ENCODE measurements at regions not wholly inside any gene's neighbourhood (a gene's known extent, or its start where the extent isn't known, plus 50 kb on each side); places are given as distances from the start of the nearest gene placed in this dataset.
"Not testable (repeated sequence)": the region's sequence is repeated elsewhere in the genome, so short reads cannot be mapped to it uniquely, and the experiment has no call there.

DNA sequence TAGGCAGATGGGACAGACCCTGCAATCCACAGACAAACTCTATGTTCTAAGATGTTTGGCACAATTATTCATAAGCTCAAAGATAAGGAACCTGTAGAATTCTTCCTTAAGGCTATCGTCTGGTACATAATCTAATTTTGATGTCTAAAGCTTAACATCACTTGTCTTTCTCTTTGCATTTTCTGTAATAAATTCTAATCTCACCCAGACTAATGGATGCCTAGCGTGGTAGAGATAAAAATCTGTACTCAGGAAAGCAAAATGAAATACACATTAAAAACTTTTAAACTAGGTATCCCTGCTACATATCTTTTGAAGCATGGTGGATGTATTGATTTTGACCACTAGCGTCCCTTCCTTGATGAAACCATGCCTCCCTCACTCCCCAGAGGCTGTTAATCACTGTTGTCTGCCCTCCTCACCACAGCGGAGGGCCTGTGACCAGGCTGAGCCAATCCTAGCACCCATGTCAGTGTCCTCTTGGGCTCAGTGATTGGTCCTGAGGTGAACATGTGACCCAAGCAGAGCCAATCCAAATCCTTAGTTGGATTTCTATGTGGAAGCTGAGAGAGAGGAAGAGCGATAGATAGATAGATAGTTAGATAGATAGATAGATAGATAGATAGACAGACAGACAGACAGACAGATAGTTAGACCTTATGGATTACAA is 82.2 kb upstream of the GRK3 start:
- ATAC-seq = no peak
- no peak for DNase-seq (ENCODE audit: low spot score)

DNA sequence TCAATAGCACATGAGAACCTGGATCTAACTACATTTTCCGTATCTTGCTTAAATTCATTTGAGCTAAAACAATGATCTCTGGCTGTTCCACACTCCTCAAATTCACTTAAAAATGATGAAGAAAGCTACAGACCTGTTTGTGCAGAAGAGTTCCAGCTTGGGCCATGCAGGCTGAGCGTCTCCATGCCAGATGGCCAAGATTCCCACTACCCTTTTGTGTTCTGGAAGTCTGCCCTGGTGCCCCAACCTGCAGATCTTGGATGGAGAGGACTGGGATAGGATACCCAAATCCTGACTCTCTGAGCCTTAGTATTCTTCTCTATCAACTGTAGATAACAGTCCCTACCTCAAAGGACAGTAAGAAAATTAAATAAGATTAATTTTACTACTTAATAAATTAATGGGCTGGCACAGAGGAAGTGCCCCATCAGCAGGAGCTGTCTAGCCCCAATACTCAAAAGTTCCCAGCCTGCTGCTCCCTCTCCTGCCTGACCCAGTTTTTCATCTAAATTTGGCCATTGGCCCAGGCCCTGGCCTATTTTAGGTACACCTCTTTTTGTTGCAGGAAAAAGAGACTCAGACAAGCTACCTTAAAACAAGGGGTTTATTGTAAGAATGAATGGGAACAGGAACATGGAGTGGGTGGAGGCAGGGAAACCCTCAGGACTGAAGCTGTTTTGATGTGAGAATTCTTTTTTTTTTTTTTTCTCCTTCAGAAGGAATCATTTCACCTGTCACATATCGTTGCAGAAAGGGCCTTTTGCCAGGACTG is 81.4 kb upstream of the GRK3 start:
- DNase-seq (ENCODE audit: low spot score) (peak; percentile 52), ATAC-seq (peak; percentile 86)

DNA sequence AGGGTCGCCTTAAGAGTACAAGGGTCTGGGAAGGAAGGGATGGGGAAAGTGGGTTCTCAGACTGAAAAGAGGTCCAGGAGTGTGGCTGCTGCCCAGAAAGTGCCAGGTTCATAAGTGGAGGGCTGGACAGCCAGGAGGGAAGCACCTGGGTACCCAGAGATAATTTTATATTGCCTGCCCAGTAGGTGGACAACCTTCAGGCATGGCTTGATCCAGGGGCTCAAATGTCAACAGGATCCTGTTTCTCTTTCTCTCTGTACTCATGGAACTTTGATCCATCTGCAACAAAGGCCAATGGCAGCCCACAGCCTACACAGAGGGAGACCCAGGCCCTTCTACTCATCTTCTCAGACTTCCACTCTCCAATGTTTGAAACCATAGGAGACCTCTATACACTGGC is 80.5 kb upstream of the GRK3 start:
- DNase-seq (ENCODE audit: low spot score) (no peak), ATAC-seq (no peak)

DNA sequence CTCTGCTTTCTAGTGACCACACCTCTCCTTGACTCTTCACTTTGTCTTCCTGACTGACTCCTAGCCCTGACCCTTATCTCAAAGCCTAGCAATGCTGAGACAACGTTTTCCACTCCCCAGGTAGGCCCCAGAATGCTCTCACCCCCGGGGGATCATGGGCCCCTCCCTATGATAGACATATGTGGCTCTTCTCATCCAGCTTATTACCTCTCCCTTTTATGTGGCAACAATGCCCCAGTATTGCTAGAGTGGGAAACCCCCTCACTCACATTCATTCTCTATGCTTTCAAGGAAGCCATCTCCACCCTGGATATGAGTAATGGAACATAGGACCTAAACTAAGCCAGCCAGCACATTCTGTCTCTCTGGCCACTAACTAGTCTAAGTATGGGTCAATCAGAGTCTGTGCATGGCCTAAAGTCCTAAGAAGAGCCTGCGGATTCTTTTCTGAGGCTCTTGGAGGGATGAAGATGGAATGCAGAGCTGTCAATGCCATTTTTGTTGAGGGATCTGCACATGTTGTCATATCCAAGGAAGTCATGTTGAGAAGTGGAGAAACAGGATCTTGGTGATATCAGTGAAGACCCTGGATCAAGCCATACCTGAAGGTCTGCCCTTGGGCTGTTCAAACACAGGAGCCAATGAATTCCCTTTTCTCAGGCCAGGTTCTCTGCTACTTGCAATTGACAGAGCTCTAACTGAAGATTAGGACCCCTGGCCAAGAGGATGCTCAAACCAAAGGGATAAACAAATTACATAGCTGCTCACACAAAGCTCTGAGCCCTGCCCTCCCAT is 79.8 kb upstream of the GRK3 start:
- ATAC-seq = no peak
- no peak for DNase-seq (ENCODE audit: low spot score)

DNA sequence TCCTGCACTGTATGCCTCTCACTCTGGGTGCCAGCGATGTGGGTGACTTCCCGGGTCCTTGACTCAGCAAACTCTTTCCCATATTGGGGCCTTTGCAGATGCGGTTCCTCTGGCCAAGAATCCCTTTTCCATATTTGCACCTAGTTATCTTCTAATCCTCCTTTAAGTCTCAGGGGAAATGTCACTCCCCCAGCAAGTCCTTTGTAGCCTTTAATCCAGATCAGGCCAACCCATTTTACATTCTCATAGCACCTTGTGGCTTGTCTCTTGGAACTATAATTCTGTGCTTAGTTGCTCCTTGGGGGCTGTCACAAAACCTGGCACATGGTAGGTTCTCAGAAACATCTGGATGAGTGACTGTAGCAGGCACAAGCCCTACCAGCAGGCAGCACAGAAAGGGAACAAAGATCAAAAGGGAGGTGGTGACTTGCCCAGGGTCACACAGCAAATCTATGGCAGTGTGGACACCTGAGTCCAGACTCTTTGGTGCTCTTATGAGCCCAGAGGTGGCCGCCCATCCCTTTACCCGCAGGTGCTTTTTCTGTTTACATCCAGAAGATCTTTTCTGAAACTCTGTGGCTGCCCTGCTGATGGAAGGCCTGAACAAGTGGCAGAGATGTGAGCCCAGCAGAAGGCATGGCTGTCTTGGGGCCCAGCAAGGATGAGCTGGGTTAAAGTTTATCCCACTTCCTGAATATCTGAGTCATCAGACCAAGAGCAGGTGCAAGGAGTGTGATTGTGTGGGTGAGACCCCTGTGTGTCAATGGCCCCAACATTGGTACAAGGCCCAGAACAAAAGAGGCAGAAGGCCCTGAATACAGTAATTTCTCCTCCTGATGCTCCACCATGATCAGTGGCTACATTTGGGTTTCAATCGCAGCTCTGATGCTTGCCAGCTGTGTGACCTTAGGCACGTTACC is 78.6 kb upstream of the GRK3 start:
- DNase-seq (ENCODE audit: low spot score) = no peak
- no peak for ATAC-seq

DNA sequence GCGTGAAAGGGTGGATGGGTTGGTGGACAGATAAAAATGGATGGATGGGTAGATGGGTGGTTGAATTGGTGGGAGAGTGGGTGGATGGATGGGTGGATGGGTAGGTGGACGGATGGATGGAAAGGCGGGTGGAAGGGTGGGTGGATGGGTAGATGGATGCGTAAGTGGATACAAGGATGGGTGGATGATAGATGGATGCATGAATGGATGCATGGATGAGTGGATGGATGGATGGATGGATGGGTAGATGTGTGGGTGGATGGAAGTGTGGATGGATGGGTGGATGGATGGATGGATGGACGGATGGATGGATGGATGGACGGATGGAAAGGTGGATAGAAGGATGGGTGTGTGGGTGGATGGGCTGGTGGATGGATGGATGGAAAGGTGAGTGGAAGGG is 77.0 kb upstream of the GRK3 start:
- DNase-seq (ENCODE audit: low spot score) = no peak
- no peak for ATAC-seq

DNA sequence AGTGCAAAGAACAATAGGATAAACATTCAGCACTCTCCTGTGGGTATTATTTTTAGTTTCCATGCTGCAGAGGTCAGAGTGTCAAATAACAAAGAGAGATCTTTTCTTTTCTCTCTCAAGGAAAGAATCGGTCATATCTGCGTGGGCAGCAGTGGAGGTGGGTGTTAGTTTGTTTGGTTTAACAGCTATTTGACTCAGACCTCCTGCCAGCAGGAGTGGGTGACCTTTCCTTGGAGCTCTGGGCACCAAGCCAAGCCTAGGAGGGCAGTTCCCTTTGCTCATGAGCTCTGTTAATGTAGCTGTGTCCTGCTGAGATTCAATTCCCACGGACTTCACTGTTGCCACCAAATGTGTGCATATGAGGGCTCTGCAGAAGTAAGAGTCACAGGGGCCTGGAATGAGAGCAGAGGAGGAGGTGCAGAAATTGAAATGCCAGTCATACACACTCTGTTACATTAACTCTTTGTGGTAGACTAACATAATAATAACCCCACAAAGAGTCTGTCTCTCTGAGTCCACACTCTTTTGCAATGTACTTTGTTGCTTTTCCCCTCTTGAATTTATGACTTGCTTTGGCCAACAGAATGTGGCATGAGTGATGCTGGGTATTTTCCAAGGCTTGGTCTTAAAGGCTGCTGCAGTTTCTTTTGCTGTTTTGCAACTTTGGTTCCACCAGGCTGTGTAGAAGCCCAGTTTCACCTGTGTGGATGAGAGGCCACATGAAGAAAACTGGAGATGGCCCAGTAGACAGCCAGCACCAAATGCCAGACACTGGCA is 76.0 kb upstream of the GRK3 start:
- ATAC-seq (peak; percentile 82), DNase-seq (ENCODE audit: low spot score) (peak; percentile 69)

DNA sequence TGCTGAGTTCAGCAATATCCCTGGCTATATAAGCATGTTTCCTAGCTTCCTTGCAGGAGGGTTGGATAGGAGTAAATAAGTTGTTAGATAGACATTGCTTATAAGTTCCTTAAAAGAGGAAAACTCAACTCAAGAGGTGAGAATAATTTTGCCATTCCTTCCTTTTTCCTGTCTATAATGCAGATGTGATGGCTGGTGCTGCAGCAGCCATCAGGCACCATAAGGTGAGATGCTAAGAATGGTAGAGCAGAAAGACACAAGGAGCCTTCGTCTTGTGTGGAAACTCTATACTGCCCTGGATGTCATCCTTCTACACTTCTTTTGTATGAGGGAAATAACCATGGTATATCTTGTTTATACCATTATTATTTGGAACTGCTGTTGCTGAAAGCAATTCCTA is 74.5 kb upstream of the GRK3 start:
- DNase-seq (ENCODE audit: low spot score) (no peak), ATAC-seq (no peak)

DNA sequence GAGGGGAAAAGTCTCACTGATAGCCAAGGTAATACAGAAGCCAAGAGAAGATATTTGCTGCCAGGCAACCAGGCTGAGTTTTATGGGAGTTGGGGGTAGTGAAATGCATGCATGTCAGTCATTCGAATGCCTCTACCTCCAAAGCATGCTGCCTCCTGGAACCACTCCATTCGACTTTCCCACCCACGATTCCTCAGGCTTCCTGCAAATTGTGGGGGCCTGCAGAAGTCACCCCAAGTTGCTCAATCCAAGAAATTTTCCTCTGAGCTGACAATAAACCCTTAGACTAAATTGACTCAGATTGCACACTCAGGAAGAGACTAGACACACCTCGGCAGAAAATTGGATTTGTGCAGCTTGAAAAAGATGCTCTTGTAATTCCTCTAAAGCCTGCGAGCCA is 73.6 kb upstream of the GRK3 start:
- no peak for DNase-seq (ENCODE audit: low spot score)
- ATAC-seq = no peak

DNA sequence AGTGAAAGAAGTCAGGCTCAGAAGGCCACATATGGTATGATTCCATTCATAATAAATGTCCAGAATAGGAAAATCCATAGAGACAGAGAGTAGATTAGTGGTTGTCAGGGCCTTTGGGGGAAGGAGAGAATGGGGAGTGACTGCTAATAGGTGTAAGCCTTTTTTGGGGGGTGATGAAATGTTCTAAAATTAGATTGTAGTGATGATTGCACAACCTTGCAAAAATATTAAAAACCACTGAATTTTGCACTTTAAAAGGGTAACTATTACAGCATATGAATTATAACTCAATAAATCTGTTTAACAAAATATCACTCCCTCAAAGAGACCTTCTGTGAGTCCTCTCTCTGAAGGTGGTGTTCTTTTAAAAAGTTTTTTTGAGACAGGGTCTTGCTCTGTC is 72.3 kb upstream of the GRK3 start:
- no peak for ATAC-seq
- no peak for DNase-seq (ENCODE audit: low spot score)

DNA sequence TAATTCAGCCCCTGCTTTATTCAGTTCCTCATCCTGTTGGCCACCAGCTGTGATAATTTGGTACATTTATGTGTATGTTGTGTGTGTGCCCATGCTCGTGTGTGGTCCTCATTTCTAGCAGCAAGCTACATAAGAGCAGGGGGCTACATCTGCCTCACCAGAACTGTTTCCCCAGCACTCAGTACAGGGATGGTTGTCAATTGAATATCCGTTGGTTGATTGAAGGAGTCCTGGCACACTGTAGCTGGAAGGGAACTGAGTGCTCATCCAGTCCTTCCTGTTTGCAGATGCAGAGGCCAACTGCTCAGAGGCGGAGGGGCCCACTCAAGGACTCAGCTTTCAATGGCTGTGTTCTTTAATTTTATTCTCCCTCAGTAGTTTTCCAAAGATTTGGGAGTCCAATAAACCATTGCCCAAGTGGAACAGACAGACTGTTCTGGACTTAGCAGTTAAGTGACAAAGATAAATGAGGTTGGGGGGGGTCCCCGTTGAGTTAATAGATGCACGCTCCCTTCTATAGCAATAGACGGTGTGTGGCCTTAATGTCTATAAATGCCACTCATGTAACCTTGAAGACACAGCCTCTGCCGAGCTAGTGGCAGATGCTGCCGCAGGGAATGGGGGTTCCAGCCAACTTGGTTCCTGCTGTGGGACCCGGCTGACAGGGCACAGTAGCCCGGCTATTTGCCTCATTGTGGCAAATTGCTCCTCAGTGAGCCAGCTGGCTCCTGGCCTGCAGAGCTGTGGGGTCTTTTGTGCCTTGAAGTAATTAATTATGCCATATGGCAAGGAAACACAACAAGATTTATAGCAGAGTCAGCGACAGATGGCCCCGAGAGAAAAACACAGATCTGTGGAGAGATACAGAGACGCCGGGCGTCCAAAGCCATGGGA is 71.4 kb upstream of the GRK3 start:
- no peak for DNase-seq (ENCODE audit: low spot score)
- no peak for ATAC-seq

DNA sequence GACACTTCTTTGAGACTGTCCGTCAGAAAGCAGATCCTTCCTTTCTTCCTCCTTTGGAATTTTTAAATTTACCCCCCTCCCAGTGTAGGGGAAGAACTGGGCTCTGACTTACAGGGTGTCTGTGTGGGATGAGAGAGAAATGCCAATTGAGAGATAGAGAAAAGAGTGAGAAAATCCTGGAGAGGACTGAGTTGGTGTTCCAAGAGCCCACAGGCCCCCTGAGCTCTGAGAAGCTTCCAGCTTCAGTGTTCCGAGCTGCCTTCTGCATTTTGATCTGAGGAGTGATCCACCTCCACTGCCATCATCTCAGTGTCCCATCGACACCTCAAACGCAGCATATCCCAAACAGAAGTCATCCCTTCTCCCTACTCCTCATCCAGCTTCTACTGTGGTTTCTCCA is 70.7 kb upstream of the GRK3 start:
- ATAC-seq (no peak), DNase-seq (ENCODE audit: low spot score) (no peak)

DNA sequence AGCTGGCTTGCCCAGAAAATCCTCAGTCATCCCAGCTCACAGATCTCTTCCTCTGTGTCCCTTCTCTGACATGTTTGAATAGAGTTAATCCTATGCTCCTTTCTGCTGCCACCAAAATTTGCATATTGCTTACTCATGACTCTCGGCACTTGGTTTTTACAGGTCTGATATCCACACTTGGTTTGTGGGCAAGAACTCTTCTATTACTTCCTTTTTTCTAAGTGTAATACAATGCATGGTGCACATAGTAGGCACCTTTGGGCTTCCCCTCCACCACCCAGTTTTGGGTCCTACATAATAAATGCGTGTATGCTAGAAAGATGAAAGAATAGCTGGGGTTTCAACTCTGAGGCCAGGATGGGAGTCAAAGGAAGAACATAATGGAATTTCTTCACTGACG is 69.7 kb upstream of the GRK3 start:
- ATAC-seq (no peak), DNase-seq (ENCODE audit: low spot score) (no peak)

DNA sequence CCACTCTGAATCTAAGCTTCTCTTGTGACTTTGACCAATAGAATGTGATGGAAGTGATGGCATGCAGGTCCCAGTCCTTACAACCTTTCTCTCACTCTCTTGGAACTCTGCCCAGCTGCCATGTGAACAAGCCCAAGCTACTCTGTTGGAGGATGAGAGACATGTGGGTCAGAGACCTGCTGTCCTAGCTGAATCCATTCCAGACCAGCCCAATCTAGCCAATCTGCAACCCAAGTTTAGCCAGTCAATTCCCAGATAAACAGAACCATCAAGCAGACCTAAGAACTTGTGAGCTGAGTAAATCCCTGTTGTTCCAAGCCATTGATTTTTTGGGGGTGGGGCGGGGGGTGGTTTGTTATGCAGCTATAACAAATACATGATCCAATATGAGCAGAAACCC is 69.2 kb upstream of the GRK3 start:
- ATAC-seq = peak; percentile 78
- DNase-seq (ENCODE audit: low spot score) = peak; percentile 66

DNA sequence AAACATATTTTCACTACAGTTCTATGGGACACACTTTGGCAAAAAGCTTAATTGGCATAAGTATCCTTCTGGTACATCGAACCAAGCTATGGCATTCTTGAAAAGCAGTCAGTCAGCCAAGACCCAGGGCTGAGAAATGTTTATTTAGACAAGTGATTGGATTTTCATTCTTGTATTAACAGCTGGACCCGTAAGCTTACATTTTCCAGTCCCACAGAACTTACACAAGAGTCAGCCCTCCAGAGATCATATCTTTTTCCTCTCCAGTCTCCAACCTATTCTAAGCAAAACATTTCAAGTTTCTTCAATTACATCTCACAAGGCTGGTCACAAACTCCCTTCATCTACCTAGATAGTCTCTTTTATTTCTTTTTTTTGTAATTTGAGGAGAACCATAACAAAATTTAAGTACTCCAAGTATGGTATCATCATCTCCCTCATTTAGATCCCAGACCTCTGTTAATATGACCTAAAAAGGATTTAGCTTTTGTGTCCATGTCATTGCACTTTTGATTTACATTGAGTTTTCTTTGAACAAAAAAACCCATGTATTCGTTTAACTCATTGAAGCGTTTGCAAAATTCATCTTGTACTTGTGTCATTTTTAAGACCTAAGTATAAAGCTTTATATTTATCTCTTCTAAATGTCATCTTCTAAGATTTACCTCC is 67.9 kb upstream of the GRK3 start:
- DNase-seq (ENCODE audit: low spot score) (no peak), ATAC-seq (no peak)

DNA sequence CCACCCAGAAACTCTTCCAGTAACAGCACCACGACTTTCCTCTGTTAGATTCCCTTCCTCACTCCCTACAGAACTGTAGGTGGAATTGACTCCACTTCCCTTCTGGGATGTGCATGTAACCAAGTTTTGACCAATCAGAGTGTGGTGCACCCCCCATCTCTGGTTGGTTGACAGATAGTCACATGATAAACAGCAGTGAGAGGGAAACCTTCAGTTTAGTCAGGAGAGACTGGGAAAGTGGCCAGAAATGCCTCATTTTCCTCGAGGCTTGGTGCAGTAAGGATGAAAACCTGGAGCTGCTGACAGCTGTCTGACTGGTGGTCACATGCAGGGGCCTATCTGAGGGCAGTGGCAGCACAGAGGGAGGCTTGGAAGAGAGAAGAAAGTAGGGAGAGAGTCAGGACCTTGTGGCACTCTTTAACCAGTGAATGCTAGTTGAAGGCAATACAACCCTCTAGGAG is 67.3 kb upstream of the GRK3 start:
- ATAC-seq (no peak), DNase-seq (ENCODE audit: low spot score) (no peak)

DNA sequence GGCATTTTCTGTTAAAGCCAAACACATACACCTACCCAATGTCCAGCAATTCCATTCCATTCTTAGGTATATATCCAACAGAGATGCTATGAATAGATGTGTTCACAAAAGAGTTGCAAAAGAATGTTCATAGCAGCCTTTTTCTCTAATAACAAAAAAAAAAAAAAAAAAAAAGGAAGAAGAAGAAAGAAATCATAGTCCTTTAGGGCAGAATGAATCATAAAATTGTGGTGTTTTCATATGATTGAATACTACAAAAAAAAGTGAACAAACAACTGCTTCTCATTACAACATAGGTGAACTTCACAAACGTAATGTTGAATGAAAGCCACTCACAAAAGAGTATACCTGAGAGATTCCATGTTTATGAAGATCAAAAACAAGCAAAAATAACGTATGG is 66.8 kb upstream of the GRK3 start:
- ATAC-seq (no peak), DNase-seq (ENCODE audit: low spot score) (no peak)

DNA sequence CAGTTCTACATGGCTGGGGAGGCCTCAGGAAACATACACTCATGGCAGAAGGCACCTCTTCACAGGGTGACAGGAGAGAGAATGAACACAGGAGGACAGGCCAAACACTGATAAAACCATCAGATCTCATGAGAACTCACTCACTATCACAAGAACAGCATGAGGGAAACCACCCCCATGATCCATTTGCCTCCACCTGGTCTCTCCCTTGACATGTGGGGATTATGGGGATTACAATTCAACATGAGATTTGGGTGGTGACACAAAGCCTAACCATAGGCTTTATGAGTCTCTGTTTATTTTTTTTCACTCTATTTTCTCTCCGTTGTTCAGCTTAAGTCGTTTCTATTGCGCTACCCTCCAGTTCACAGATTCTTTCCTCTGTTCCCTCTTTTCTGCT is 63.8 kb upstream of the GRK3 start:
- DNase-seq (ENCODE audit: low spot score); ATAC-seq: not testable (repeated sequence)
